Renal pelvis (tissue), 1 donor: ENCODE measurements at regions not wholly inside any gene's neighbourhood (a gene's known extent, or its start where the extent isn't known, plus 50 kb on each side); places are given as distances from the start of the nearest gene placed in this dataset.

Source experiments
- DNase-seq: peaks from one replicate; pipeline ENCODE4 v3.0.0-alpha.2; 2013

- DNase-seq: no peak
Observed at GRCh38 chr5:166957782-166958181, 1333.7 kb upstream of the WWC1 start.

- no peak for DNase-seq
Observed at GRCh38 chr5:166959766-166960165, 1331.7 kb upstream of the WWC1 start.

GRCh38 chr5:166961028-166961427 lies 1330.4 kb upstream of the WWC1 start:
- no peak for DNase-seq

GRCh38 chr5:166961913-166962312 lies 1329.5 kb upstream of the WWC1 start:
- DNase-seq: no peak

- DNase-seq: no peak
Observed at GRCh38 chr5:166962461-166962860, 1329.0 kb upstream of the WWC1 start.

- no peak for DNase-seq
Observed at GRCh38 chr5:166963596-166963995, 1327.8 kb upstream of the WWC1 start.

- no peak for DNase-seq
Observed at GRCh38 chr5:166977911-166978422, 1313.5 kb upstream of the WWC1 start.

- no peak for DNase-seq
Observed at GRCh38 chr5:166979307-166979895, 1312.0 kb upstream of the WWC1 start.

- no peak for DNase-seq
Observed at GRCh38 chr5:166980666-166981065, 1310.8 kb upstream of the WWC1 start.

GRCh38 chr5:166982226-166982625 lies 1309.2 kb upstream of the WWC1 start:
- no peak for DNase-seq

GRCh38 chr5:166991601-166992000 lies 1299.8 kb upstream of the WWC1 start:
- no peak for DNase-seq

GRCh38 chr5:166992108-166992507 lies 1299.3 kb upstream of the WWC1 start:
- DNase-seq: no peak

GRCh38 chr5:166992874-166993722 lies 1298.3 kb upstream of the WWC1 start:
- no peak for DNase-seq

GRCh38 chr5:166994226-166994625 lies 1297.2 kb upstream of the WWC1 start:
- no peak for DNase-seq

GRCh38 chr5:167001246-167001645 lies 1290.2 kb upstream of the WWC1 start:
- no peak for DNase-seq

GRCh38 chr5:167008705-167009104 lies 1282.7 kb upstream of the WWC1 start:
- DNase-seq: no peak

- DNase-seq: no peak
Observed at GRCh38 chr5:167011196-167011595, 1280.2 kb upstream of the WWC1 start.

GRCh38 chr5:167012123-167013034 lies 1279.1 kb upstream of the WWC1 start:
- no peak for DNase-seq

- DNase-seq: no peak
Observed at GRCh38 chr5:167014401-167015056, 1276.9 kb upstream of the WWC1 start.

- DNase-seq: no peak
Observed at GRCh38 chr5:167020418-167020817, 1271.0 kb upstream of the WWC1 start.

GRCh38 chr5:167029488-167029887 lies 1262.0 kb upstream of the WWC1 start:
- DNase-seq: no peak
